ENCODE measurements at regions not wholly inside any gene's neighbourhood (a gene's known extent, or its start where the extent isn't known, plus 50 kb on each side); places are given as distances from the start of the nearest gene placed in this dataset.

DNA sequence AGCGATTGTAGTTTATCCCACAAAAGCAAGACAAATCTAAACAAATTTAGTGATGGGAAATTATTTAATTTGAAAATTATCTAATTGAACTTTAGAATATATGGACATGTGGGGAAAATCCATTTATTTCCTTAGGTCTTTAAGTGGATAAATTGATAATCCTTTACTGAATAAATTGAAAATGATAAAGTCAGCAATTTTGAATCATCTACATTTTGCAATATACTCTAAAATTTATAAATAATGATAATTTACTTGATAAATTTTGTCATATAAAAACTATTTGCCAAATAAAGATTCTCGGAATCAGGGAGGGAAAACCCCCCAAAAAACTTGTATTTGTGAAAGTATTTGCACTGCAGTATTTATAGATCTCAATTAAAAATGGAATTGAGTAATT, 875.3 kb upstream of the SLITRK5 start:
- Histone ChIP-seq H2AFZ (ENCODE audit: low read depth, low read length) (no peak overlapping the region), H3K4me3 (ENCODE audit: low read length) (no peak overlapping the region), H3K9me3 (ENCODE audit: low read length) (peaks cover 6% of the 10 kb centered on the region), H3K4me1 (ENCODE audit: insufficient read depth, low read length) (no peaks in the 10 kb centered on the region), H3K36me3 (ENCODE audit: insufficient read depth, low read length) (no peaks in the 10 kb centered on the region), H3K27me3 (ENCODE audit: insufficient read depth, low read length) (no peaks in the 10 kb centered on the region)

- Histone ChIP-seq H3K4me1 (ENCODE audit: insufficient read depth, low read length) (peaks cover 13% of the 10 kb centered on the region), H3K27me3 (ENCODE audit: insufficient read depth, low read length) (no peaks in the 10 kb centered on the region), H3K36me3 (ENCODE audit: insufficient read depth, low read length) (no peaks in the 10 kb centered on the region), H2AFZ (ENCODE audit: low read depth, low read length) (peak overlapping the region; percentile 89), H3K4me3 (ENCODE audit: low read length) (no peak overlapping the region), H3K9me3 (ENCODE audit: low read length) (no peaks in the 10 kb centered on the region)
These were observed 860.8 kb upstream of the SLITRK5 start for GRCh38 chr13:86810361-86810760.

- Histone ChIP-seq H3K4me3 (ENCODE audit: low read length) (no peak overlapping the region), H3K36me3 (ENCODE audit: insufficient read depth, low read length) (no peaks in the 10 kb centered on the region), H2AFZ (ENCODE audit: low read depth, low read length) (no peak overlapping the region), H3K4me1 (ENCODE audit: insufficient read depth, low read length) (peaks cover 13% of the 10 kb centered on the region), H3K9me3 (ENCODE audit: low read length) (no peaks in the 10 kb centered on the region), H3K27me3 (ENCODE audit: insufficient read depth, low read length) (no peaks in the 10 kb centered on the region)
These were observed 858.0 kb upstream of the SLITRK5 start for GRCh38 chr13:86813198-86813597.

- Histone ChIP-seq H3K27me3 (ENCODE audit: insufficient read depth, low read length) (no peaks in the 10 kb centered on the region), H3K9me3 (ENCODE audit: low read length) (no peaks in the 10 kb centered on the region), H3K4me3 (ENCODE audit: low read length) (no peak overlapping the region), H2AFZ (ENCODE audit: low read depth, low read length) (no peak overlapping the region), H3K36me3 (ENCODE audit: insufficient read depth, low read length) (no peaks in the 10 kb centered on the region), H3K4me1 (ENCODE audit: insufficient read depth, low read length) (no peaks in the 10 kb centered on the region)
These were observed 845.8 kb upstream of the SLITRK5 start for GRCh38 chr13:86825410-86825809.

DNA sequence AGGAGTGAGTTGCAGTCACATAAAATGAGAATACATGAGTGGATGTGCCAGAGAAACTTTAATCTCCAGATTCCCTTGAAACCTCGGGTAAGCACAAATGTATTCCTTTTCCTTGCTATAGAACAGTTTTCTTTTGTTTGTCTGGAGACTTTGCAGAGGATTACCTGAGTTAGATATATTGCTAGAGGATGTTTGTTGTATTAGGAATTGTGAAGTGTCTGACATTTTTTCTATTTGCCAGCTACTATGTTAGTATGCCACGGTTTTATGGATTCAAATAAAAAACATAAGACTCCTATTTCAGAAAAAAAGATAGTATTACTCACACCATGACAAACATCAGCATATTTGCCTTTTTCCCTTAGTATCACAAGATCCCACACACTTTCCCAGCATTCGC, 844.9 kb upstream of the SLITRK5 start:
- no peaks in the 10 kb centered on the region for H3K36me3 ChIP-seq (ENCODE audit: insufficient read depth, low read length)
- no peaks in the 10 kb centered on the region for H3K4me1 ChIP-seq (ENCODE audit: insufficient read depth, low read length)
- H3K27me3 ChIP-seq (ENCODE audit: insufficient read depth, low read length), result no peaks in the 10 kb centered on the region
- no peaks in the 10 kb centered on the region for H3K9me3 ChIP-seq (ENCODE audit: low read length)
- H3K4me3 ChIP-seq (ENCODE audit: low read length), result no peak overlapping the region
- peak overlapping the region; percentile 1 for H2AFZ ChIP-seq (ENCODE audit: low read depth, low read length)

DNA sequence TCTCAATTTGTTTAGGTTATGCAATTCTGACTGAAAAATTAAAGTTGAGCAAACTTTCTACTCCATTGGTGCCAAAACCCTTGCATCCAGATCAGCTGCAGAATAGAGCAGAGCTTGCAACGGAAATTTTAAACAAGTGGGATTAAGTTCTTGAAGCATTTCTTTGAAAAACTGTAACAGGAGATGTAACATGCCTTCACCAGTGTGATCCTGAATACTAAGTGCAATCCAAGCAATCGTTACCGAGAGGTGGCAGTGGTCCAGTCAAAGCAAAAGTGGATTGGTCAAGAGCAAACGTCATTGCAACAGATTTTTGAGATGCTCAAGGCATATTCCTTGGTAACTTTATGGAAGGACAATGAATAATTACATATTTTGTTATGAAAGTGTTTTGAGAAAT, 841.1 kb upstream of the SLITRK5 start:
- no peaks in the 10 kb centered on the region for H3K36me3 ChIP-seq (ENCODE audit: insufficient read depth, low read length)
- H3K27me3 ChIP-seq (ENCODE audit: insufficient read depth, low read length), result no peaks in the 10 kb centered on the region
- H2AFZ ChIP-seq (ENCODE audit: low read depth, low read length), result no peak overlapping the region
- no peaks in the 10 kb centered on the region for H3K9me3 ChIP-seq (ENCODE audit: low read length)
- no peaks in the 10 kb centered on the region for H3K4me1 ChIP-seq (ENCODE audit: insufficient read depth, low read length)
- H3K4me3 ChIP-seq (ENCODE audit: low read length), result no peak overlapping the region

DNA sequence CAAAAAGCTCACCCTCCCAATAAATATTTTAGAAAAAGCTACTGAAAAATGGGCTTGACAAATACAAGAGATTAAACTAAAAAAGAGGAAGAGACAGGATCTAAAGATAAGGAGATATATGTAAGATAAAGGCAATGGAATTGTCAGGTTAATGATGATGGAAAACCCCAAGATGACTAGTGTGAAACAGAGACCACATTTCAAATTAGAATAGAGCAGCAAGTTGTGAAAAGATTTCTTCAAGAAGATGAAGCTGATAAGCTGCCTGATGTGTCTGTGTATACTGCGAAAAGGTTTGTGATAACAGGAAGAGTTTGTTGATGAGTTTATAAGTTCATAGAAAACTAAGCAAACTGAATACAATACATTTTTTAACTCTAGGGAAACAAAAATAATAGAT, 840.1 kb upstream of the SLITRK5 start:
- Histone ChIP-seq H2AFZ (ENCODE audit: low read depth, low read length) (no peak overlapping the region), H3K27me3 (ENCODE audit: insufficient read depth, low read length) (no peaks in the 10 kb centered on the region), H3K9me3 (ENCODE audit: low read length) (peaks cover 8% of the 10 kb centered on the region), H3K36me3 (ENCODE audit: insufficient read depth, low read length) (no peaks in the 10 kb centered on the region), H3K4me1 (ENCODE audit: insufficient read depth, low read length) (no peaks in the 10 kb centered on the region), H3K4me3 (ENCODE audit: low read length) (no peak overlapping the region)

DNA sequence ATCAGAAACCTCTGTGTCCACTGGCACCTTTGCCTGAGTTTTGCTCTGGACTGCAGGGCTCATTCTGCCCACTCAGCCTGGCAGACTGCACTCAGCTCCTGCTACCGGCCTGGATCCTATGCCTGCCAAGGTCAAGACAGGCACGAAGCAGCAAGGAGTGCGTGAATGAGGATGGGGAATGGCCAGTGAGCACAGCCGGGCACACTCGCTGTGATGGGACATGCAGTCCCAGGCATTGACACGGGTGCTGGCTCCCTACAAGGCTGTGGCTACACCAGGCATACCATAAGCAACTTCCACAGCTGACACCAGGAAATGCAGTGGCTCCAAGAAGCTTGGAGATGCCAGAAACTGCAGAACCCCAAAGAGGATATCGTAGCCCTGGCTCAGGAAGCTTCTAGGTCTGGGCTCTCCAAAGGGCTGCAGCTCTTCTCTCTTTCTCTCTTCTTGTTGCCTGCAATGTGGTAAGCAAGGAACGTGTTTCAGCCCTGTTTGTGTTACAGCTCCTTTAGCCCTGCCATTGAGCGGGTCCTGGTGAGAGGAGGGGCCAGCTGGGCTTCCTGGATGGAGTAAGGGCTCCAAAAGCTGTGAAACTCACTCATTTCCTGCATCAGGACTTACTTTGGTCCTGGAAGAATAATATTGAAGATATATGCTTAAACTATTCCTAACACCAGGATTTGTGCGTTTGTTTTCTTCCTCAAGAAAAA, 832.6 kb upstream of the SLITRK5 start:
- no peak overlapping the region for H3K4me3 ChIP-seq (ENCODE audit: low read length)
- no peaks in the 10 kb centered on the region for H3K36me3 ChIP-seq (ENCODE audit: insufficient read depth, low read length)
- H2AFZ ChIP-seq (ENCODE audit: low read depth, low read length), result no peak overlapping the region
- no peaks in the 10 kb centered on the region for H3K27me3 ChIP-seq (ENCODE audit: insufficient read depth, low read length)
- H3K9me3 ChIP-seq (ENCODE audit: low read length), result peaks cover 15% of the 10 kb centered on the region
- no peaks in the 10 kb centered on the region for H3K4me1 ChIP-seq (ENCODE audit: insufficient read depth, low read length)

GRCh38 chr13:86839221-86839620, 832.0 kb upstream of the SLITRK5 start:
- Histone ChIP-seq H3K36me3 (ENCODE audit: insufficient read depth, low read length) (no peaks in the 10 kb centered on the region), H3K4me3 (ENCODE audit: low read length) (no peak overlapping the region)

GRCh38 chr13:86840250-86841191, 830.6 kb upstream of the SLITRK5 start:
- Histone ChIP-seq H2AFZ (ENCODE audit: low read depth, low read length) (no peak overlapping the region), H3K36me3 (ENCODE audit: insufficient read depth, low read length) (no peaks in the 10 kb centered on the region), H3K27me3 (ENCODE audit: insufficient read depth, low read length) (no peaks in the 10 kb centered on the region), H3K4me1 (ENCODE audit: insufficient read depth, low read length) (no peaks in the 10 kb centered on the region), H3K9me3 (ENCODE audit: low read length) (peaks cover 11% of the 10 kb centered on the region), H3K4me3 (ENCODE audit: low read length) (no peak overlapping the region)

More at GRCh38 chr13:86839221-86839620, 832.0 kb upstream of the SLITRK5 start:
- Histone ChIP-seq H2AFZ (ENCODE audit: low read depth, low read length) (no peak overlapping the region), H3K27me3 (ENCODE audit: insufficient read depth, low read length) (no peaks in the 10 kb centered on the region), H3K4me1 (ENCODE audit: insufficient read depth, low read length) (no peaks in the 10 kb centered on the region), H3K9me3 (ENCODE audit: low read length) (peaks cover 15% of the 10 kb centered on the region)

- no peak overlapping the region for H3K4me3 ChIP-seq (ENCODE audit: low read length)
- no peak overlapping the region for H2AFZ ChIP-seq (ENCODE audit: low read depth, low read length)
- peaks cover 5% of the 10 kb centered on the region for H3K9me3 ChIP-seq (ENCODE audit: low read length)
- no peaks in the 10 kb centered on the region for H3K36me3 ChIP-seq (ENCODE audit: insufficient read depth, low read length)
- no peaks in the 10 kb centered on the region for H3K27me3 ChIP-seq (ENCODE audit: insufficient read depth, low read length)
- H3K4me1 ChIP-seq (ENCODE audit: insufficient read depth, low read length), result no peaks in the 10 kb centered on the region
These were observed 829.9 kb upstream of the SLITRK5 start for GRCh38 chr13:86841264-86841663.

DNA sequence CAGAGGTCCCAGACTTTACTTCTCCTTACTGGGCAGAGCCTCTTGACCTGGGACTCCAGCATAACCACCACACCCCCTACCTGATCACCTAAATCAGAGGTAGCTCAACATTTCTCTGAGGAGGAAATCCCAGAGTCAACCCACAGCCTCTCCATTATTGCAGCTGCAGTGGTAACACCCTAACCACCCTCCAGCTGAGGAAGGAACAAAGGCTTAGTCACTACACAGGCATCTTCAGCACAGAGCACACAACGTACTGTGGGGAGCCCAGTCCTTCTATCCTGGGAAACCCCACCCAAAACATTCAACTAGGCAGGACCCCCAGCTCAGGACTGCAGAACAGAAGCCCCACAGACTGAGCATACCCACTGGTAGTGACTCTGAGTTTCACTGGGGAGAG, 824.7 kb upstream of the SLITRK5 start:
- H3K36me3 ChIP-seq (ENCODE audit: insufficient read depth, low read length), result no peaks in the 10 kb centered on the region
- no peak overlapping the region for H3K4me3 ChIP-seq (ENCODE audit: low read length)
- no peaks in the 10 kb centered on the region for H3K9me3 ChIP-seq (ENCODE audit: low read length)
- H2AFZ ChIP-seq (ENCODE audit: low read depth, low read length), result no peak overlapping the region
- H3K27me3 ChIP-seq (ENCODE audit: insufficient read depth, low read length), result no peaks in the 10 kb centered on the region
- no peaks in the 10 kb centered on the region for H3K4me1 ChIP-seq (ENCODE audit: insufficient read depth, low read length)

GRCh38 chr13:86848716-86849115, 822.5 kb upstream of the SLITRK5 start:
- Histone ChIP-seq H3K4me3 (ENCODE audit: low read length) (no peak overlapping the region), H3K9me3 (ENCODE audit: low read length) (no peaks in the 10 kb centered on the region)

More at GRCh38 chr13:86848716-86849115, 822.5 kb upstream of the SLITRK5 start:
- H3K4me1 ChIP-seq (ENCODE audit: insufficient read depth, low read length), result no peaks in the 10 kb centered on the region
- no peak overlapping the region for H2AFZ ChIP-seq (ENCODE audit: low read depth, low read length)
- H3K27me3 ChIP-seq (ENCODE audit: insufficient read depth, low read length), result no peaks in the 10 kb centered on the region
- H3K36me3 ChIP-seq (ENCODE audit: insufficient read depth, low read length), result no peaks in the 10 kb centered on the region
